Osteoblast (primary cell): ENCODE measurements at regions not wholly inside any gene's neighbourhood (a gene's known extent, or its start where the extent isn't known, plus 50 kb on each side); places are given as distances from the start of the nearest gene placed in this dataset.

Source experiments
- DNase-seq: peaks from one replicate; pipeline ENCODE4 v3.0.0; 2011; ENCODE audit warnings: low spot score, mixed read lengths; ENCODE audit not compliant: insufficient read length; ENCODE audit errors: missing footprints
- H2AFZ ChIP-seq: 2 replicates; pipeline ENCODE4 v1.6.0; 2011; ENCODE audit warnings: mild to moderate bottlenecking, low read length
- H3K27ac ChIP-seq: 2 replicates; pipeline ENCODE4 v1.5.1; 2011; ENCODE audit warnings: mild to moderate bottlenecking, low read depth, low read length, moderate library complexity
- H3K27me3 ChIP-seq: 2 replicates; pipeline ENCODE4 v1.6.0; 2012; ENCODE audit warnings: mild to moderate bottlenecking, control low read depth, inconsistent platforms, low read length, moderate library complexity; ENCODE audit not compliant: insufficient read depth
- H3K36me3 ChIP-seq: 2 replicates; pipeline ENCODE4 v1.5.1; 2011; ENCODE audit warnings: mild to moderate bottlenecking, low read length, control low read depth, moderate library complexity; ENCODE audit not compliant: insufficient read depth
- H3K4me1 ChIP-seq: 2 replicates; pipeline ENCODE4 v1.5.1; 2011; ENCODE audit warnings: mild to moderate bottlenecking, low read length, control low read depth, moderate library complexity; ENCODE audit not compliant: insufficient read depth
- H3K4me2 ChIP-seq: 2 replicates; pipeline ENCODE4 v1.6.0; 2011; ENCODE audit warnings: mild to moderate bottlenecking, low read length; ENCODE audit not compliant: insufficient read depth
- H3K4me3 ChIP-seq: fragments of 200-600 bp; sonication (generic); 3 replicates; pipeline ENCODE4 v1.5.1; 2012; ENCODE audit warnings: mild to moderate bottlenecking, low read length, inconsistent platforms; ENCODE audit not compliant: insufficient read depth
- H3K79me2 ChIP-seq: 2 replicates; pipeline ENCODE4 v1.6.0; 2012; ENCODE audit warnings: mild to moderate bottlenecking, low read length, control low read depth, inconsistent platforms; ENCODE audit not compliant: insufficient read depth
- H3K9me3 ChIP-seq: 2 replicates; pipeline ENCODE4 v1.5.1; 2011; ENCODE audit warnings: low read depth, low read length, control low read depth
- H4K20me1 ChIP-seq: 2 replicates; pipeline ENCODE4 v1.6.0; 2012; ENCODE audit warnings: mild to moderate bottlenecking, low read length, control low read depth; ENCODE audit not compliant: insufficient read depth
- TF ChIP-seq, protein P1 (sequence below): IDR thresholded peaks from 2 replicates; pipeline ENCODE4 v1.5.1; 2011; ENCODE audit warnings: mild to moderate bottlenecking, low read depth, low read length, moderate library complexity; ENCODE audit errors: extremely low read depth

DNA sequence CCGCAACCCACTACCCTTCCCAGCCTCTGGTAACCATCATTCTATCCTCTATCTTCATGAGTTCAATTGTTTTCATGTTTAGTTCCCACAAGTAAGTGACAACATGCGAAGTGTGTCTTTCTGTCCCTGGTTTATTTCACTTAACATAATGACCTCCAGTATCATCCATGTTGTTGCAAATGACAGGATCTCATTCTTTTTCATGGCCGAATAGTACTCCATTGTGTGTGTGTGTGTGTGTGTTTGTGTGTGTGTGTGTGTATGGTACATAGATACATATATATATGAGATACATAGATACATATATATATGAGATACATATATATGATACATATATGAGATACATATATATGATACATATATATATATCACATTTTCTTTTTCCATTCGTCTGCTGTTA lies 196.3 kb upstream of the STK17B start:
- H3K4me3 ChIP-seq = no peak overlapping the region
- no peak overlapping the region for H2AFZ ChIP-seq
- H3K36me3 ChIP-seq = no peaks in the 10 kb centered on the region
- H3K79me2 ChIP-seq = no peaks in the 10 kb centered on the region
- TF ChIP-seq, protein P1, sequence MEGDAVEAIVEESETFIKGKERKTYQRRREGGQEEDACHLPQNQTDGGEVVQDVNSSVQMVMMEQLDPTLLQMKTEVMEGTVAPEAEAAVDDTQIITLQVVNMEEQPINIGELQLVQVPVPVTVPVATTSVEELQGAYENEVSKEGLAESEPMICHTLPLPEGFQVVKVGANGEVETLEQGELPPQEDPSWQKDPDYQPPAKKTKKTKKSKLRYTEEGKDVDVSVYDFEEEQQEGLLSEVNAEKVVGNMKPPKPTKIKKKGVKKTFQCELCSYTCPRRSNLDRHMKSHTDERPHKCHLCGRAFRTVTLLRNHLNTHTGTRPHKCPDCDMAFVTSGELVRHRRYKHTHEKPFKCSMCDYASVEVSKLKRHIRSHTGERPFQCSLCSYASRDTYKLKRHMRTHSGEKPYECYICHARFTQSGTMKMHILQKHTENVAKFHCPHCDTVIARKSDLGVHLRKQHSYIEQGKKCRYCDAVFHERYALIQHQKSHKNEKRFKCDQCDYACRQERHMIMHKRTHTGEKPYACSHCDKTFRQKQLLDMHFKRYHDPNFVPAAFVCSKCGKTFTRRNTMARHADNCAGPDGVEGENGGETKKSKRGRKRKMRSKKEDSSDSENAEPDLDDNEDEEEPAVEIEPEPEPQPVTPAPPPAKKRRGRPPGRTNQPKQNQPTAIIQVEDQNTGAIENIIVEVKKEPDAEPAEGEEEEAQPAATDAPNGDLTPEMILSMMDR = no peak
- H3K27ac ChIP-seq = no peak overlapping the region
- no peak for DNase-seq
- H3K4me1 ChIP-seq = no peaks in the 10 kb centered on the region
- H3K9me3 ChIP-seq = no peaks in the 10 kb centered on the region
- H3K4me2 ChIP-seq = no peak overlapping the region
- H3K27me3 ChIP-seq = no peaks in the 10 kb centered on the region
- no peaks in the 10 kb centered on the region for H4K20me1 ChIP-seq

DNA sequence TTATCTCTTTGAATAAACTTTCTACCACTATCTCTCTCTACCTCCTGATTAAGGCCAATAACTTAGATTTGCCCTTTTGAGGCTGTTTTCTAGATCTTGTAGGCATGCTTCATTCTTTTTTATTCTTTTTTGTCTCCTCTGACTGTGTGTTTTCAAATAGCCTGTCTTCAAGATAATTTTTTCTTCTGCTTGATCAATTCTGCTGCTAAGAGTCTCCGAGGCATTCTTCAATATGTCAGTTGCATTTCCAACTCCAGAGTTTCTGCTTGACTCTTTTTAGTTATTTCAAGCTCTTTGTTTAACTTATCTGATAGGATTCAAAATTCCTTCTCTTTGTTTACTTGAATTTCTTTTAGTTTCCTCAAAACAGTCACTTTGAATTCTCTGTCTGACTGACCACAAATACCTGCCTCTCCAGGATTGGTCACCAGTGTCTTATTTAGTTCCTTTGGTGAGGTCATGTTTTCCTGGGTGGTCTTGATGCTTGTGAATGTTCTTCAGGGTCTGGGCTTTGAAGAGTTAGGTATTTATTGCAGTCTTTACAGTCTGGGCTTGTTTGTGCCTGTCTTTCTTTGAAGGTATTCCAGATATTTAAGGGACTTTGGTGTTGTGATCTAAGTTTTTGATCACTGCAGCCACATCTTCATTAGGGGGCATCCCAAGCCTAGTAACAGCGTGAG lies 197.3 kb upstream of the STK17B start:
- Histone ChIP-seq H3K79me2 (no peaks in the 10 kb centered on the region), H3K4me2 (no peak overlapping the region), H3K36me3 (no peaks in the 10 kb centered on the region), H3K27ac (no peak overlapping the region), H3K4me3 (no peak overlapping the region), H4K20me1 (no peaks in the 10 kb centered on the region), H3K9me3 (no peaks in the 10 kb centered on the region), H2AFZ (no peak overlapping the region), H3K27me3 (no peaks in the 10 kb centered on the region), H3K4me1 (peaks cover 5% of the 10 kb centered on the region)
- no peak for DNase-seq
- TF ChIP-seq, protein P1 = no peak

DNA sequence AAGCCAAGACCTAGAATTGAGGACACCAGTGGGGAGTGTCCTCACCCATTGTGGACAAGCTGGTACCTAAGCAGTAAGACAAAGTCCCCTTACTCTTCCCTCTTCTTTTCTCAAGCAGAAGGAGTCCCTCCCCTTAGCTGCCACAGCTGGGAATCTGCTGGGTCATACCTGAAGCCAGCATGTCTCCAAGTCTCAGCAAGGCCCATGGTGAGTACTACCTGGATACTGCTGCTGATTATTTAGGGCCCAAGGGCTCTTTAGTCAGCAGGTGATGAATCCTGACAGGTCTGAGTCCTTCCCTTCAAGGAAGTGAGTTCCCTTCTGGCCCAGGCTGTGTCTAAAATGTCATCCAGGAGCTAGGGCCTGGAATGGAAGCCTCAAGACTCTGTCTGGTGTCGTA lies 198.6 kb upstream of the STK17B start:
- no peak overlapping the region for H3K27ac ChIP-seq
- no peak for DNase-seq

DNA sequence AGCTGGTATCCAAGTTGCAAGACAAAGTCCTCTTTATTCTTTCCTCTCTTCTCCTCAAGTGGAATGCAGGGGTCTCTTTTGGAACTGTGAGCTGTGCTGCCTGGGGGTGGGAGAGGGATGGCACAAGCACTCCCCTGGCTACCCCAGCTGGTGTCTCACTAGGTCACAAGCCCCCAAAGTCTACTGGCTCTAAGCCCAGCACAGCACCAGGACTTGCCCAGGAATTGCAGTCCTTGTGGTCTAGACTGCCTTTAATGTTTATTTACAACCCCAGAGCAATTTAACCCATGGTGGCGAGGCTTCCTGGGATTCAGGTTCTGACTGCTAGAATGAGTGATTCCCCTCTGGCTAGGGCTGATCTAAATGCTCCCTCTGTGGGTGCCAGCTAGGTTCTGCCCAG lies 199.0 kb upstream of the STK17B start:
- Histone ChIP-seq H2AFZ (no peak overlapping the region), H3K79me2 (no peaks in the 10 kb centered on the region), H3K36me3 (no peaks in the 10 kb centered on the region), H3K4me2 (no peak overlapping the region), H3K9me3 (no peaks in the 10 kb centered on the region), H3K4me3 (no peak overlapping the region), H3K27me3 (no peaks in the 10 kb centered on the region), H3K27ac (no peak overlapping the region), H3K4me1 (peaks cover 5% of the 10 kb centered on the region), H4K20me1 (no peaks in the 10 kb centered on the region)
- DNase-seq = no peak
- TF ChIP-seq, protein P1 = no peak

More for the DNA sequence above, 198.6 kb upstream of the STK17B start:
- no peaks in the 10 kb centered on the region for H3K27me3 ChIP-seq
- H4K20me1 ChIP-seq = no peaks in the 10 kb centered on the region
- no peak overlapping the region for H3K4me2 ChIP-seq
- TF ChIP-seq, protein P1 = no peak
- no peak overlapping the region for H3K4me3 ChIP-seq
- H3K4me1 ChIP-seq = peaks cover 5% of the 10 kb centered on the region
- H3K9me3 ChIP-seq = no peaks in the 10 kb centered on the region
- H3K36me3 ChIP-seq = no peaks in the 10 kb centered on the region
- no peaks in the 10 kb centered on the region for H3K79me2 ChIP-seq
- H2AFZ ChIP-seq = no peak overlapping the region
